ENCODE measurements at regions not wholly inside any gene's neighbourhood (a gene's known extent, or its start where the extent isn't known, plus 50 kb on each side); places are given as distances from the start of the nearest gene placed in this dataset.

DNA sequence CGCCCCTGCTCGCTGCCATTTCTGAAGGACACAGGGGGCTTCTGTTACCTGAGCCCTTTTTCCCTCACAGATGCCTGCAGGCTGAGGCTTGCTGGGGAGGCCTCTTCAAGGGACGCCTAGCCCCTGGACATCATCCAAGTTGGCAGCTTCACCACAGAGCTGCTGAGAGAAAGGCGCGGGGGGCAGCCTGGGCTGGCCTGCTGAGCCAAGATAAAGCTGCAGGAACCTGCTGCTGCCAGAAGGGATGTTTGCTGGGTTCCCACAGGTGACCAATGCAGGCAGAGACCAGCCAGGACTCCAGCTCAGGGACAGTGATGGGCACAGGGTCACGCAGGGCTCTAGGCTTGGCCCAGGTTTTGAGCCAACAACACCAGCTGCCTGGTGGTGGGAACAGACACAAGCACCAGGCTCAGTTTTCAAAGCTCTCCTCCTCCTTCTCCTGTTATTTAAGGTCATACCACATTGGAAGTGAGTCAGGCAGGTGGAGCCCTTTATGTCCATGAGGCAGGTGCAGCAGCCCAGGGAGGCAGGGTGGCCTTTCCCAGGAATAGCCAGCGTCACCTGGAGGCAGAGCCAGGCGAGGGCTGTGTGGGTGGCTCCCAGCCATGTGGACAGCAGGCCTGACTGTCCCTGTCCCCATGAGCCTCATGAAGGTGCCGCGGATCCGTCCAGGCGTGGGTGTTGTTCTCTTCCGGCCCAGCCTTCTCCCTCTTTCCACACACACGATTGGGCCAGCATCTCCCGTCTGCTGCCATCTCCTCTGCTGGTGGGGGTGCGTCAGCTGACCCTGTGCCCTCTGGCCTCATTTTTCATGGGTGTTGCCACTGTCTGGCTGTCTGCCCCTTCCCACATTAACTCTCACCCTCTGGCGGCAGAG, 515.5 kb upstream of the MYT1L start:
- no peak for DNase-seq

DNA sequence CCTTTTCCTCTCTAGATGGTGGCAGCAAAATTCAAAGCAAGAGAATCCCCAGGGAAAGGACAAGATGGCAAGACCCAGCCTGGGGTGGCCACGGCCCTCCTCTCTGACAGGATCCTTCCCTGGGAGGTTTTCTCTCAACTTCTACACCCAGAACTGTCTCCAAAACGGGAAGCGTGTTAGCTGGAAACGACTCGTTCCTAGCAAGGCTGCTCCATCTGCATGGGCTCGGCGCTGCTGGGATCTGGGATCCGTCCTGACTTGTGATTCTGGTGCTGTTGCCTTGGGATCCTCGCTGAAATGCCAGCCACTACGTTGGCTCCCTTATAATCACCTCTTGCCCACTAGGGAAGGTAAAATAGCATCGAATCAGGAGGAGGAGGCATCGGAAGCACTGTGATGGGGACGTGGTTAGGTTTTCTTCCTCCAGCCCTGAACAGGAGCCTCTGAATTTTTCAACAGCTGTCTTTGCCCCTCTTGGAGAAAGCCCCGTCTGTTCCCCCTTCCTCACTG, 514.8 kb upstream of the MYT1L start:
- no peak for DNase-seq

DNA sequence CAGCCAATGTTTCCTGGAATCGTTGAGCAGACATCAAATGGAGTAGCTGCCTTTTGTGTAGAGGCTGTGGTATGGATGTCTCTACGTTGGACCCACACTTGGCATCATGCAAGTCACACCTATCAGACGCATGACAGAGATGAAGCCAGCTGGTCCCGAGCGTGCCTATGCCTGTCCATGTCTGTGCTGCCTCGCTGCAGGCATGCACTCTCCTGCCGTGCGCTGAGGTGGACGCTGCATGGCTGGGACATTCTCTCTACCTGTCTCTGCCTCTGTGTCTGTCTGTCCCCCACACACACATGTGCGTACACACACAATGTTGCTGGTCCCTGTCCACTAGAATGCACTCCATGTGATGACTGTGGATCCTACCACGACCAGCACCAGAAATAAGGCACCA, 514.2 kb upstream of the MYT1L start:
- no peak for DNase-seq

DNA sequence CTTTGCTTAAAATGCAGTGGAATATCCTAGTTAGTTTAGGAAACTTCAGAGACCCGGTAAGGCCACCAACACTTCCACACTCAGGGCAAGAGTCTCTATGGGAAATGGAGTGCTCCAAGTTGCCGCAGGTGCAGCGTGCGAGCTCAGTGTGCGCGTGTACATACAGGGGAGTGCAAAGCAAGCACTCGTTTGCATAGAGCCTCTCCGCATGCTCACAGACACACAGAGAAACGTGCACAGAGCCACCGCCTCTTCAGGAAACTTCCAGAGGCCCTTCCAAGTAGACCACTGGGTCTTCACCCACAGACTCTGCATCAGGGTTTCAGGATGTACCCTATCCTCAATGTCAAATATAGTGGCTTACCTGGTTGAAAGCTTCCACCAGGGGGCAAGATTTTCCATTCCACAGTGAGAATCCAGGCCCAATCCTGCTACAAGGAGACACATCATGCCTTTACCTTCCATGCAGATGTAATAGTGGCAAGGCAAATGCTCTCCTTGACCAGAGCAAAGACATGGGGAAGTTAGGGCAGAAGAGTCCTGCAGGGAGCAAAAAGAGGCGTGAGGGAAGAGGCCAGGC, 513.0 kb upstream of the MYT1L start:
- no peak for DNase-seq

DNA sequence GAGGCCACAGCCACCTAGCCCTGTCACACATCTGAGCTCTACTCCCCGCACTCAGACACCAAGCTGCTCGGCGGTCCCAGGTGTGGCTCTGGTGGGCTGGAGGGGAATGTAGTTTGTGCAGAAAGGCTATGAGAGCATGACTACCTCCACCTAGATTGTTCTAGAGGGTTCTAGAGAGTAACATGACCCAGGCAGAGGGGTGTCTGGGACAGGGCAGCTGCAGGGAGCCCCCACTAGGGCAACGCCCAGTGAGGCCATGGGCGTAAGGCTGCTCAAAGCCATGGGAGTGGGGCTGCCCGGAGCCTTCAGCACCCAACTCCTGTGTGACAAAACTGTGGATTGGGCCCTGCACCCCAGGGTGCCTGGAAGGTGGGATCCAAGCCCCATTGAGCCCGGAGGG, 511.4 kb upstream of the MYT1L start:
- DNase-seq = no peak

DNA sequence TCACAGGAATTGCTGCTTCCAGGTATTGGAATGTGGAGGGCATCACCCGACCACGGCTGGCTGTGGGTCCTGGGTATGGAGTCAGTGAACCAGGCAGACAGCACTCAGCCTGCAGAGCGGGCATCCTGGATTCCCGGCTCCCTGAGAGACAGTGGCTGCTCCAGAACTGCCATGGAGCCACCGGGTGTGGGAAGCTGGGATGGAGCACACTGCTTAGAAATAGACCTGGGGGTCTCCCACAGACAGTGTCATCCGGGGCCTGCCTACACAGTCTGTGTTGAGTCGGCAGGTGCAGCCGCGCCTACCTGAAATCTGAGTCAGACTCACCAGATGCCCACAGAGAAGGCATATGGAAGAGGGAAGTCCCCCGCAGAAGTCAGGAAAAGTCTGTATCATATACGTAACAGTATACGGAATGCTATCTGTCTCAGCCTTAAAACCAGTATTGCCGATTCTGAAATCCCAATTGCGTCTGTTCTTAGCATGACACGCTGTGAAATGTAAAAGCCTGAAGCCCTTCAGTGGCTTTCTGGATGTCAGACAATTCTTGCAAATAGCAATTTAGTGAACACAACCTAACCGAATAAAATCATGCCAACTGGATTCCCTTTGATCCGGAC, 509.7 kb upstream of the MYT1L start:
- no peak for DNase-seq

DNA sequence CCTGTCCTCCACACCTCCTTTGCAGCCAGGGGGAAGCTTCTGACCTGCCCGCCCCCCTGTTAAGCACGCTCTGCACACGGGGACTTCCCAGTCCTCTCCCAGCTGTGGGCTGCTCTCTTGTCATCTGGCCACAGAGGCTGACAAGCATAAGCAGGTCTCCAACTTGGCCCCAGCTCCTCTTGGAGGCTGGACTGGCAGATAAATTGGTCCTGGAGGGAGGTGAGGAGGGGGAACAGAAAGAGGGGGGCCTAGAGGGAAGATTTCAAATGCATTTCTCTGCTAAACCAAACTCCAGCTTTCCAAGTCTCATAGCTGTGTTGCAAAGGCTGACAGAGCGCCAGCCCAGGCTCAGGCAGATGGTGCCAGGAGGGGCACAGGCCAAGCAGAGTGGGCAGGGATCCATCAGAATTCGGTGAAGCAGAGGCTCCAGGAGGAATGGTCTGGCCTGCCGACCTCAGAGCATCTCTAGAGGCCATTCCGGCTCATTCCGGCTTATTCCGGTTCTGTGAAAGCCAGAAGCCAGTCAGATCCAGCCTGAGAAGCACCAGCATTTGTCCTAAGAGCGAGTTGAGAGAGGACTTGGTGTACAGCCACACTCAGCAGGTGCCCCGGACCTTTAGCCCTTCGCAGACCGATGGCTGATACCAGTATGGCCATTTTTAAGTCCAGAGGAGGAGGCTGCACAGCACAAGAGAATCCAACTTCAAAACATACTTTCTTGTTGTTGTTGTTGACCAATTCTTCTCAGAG, 508.9 kb upstream of the MYT1L start:
- DNase-seq = no peak

DNA sequence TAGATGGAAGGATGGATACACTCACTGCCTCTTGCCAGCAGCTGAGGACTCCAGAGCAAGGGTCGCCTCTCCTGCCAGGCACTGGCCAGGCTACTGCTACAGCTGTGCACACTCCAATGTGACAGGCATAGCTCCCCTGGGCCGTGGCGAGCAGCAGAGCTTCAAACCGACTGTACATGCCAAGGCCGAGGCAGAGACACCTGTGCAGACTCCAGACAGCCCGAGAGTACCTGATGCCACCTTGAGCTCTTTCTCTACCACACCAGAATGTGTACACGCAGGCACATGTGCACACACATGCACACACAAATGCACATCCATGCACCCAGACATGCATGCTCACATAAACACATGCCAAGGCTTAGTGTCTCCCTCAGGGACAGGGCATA, 508.3 kb upstream of the MYT1L start:
- no peak for DNase-seq

DNA sequence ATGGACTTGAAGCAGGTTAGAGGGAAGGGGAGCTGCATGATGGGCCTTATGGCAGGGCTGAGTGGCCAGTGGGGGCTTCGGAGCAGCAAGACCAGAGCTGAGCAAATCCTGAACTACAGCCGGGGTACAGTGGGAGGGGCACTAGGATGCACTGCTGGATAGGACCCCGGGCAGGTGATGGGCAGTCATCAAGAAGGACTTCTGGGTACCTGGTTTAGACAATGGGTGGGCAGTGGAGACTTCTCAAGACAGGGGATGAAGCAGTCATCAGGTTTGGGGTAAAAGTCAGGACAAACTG, 507.4 kb upstream of the MYT1L start:
- DNase-seq = no peak

DNA sequence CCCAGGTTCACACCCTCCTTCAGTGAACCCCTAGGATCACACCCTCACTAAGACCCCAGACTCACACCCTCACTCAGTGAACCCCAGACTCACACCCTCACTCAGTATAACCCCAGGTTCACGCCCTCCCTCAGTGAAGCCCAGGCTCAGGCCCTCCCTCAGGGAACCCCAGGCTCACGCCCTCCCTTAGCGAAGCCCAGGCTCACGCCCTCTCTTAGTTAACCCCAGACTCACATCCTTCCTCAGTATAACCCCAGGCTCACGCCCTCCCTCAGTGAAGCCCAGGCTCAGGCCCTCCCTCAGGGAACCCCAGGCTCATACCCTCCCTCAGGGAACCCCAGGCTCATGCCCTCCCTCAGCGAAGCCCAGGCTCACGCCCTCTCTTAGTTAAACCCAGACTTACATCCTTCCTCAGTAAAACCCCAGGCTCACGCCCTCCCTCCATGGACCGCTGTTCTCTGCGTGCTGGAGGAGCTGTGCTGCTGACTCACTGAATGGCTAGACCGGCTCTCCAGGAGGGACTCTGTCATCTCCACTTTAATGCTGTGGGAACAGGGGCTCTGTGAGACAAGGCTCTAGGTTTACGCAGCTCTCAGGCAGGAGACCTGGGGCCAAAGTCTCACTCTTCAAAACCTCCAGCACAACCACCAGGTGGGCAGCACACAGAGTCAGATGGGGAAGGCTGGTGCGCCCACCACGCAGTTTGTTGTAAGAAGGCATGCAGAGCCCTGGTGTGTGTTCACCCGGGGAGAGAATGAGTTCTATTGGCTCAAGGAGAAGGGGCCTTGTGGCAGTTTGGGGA, 506.9 kb upstream of the MYT1L start:
- DNase-seq = no peak

DNA sequence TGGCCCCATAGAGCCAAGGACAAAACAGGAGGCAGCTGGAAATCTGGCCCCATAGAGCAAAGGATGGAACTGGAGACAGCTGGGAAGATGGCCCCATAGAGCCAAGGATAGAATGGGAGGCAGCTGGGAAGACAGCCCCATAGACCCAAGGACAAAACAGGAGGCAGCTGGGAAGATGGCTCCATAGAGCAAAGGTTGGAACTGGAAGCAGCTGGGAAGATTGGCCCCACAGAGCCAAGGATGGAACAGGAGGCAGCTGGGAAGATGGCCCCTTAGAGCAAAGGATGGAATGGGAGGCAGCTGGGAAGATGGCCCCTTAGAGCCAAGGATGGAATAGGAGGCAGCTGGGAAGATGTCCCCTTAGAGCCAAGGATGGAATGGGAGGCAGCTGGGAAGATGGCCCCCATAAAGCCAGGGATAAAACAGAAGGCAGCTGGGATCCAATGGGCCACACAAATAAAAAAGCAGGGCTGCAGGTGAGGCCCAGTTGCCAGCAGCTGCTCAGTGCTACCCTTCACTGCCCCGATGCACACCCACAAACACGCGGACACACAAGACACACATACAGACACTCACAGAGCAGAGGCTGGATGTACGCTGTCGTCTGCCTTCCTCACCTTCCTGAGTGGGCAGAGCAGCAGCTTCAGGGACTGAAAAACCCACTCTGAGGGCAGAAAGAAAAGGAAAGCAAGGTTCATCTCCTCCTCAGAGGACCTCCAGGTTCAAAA, 505.4 kb upstream of the MYT1L start:
- no peak for DNase-seq

DNA sequence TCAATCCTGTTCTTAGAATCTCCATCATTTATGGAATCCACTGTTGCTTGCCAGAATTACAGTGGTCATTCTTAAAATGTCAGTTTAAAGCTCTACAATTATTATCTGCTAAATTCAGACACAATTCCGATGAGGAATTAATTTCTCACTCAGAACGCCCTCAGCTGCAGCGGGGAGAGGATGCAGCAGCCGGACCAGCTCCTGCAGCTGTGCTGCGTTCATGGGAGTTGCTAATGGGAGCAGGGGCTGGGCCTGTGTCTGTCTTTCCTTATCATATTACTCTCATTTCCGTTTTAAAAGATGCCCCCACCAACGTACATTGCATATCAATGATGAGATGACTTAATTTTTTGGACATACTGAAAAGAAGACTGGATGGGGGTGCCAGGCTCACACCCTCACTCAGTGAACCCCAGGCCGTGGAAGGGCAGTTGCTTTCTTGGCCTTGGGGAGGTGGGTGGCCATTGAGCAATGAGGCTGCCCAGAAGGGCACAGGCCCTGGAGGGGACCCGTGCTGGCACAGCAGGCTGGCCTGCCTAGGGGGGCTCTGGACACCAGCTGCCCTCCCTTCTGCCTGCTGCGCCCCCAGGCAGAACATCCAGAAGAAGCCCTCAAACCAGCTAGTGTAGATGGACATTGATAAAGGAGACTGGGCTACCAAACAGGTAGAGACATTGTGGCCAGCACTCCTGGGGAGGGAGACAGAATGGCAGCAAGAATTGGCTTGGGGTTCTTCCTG, 503.6 kb upstream of the MYT1L start:
- DNase-seq = no peak

DNA sequence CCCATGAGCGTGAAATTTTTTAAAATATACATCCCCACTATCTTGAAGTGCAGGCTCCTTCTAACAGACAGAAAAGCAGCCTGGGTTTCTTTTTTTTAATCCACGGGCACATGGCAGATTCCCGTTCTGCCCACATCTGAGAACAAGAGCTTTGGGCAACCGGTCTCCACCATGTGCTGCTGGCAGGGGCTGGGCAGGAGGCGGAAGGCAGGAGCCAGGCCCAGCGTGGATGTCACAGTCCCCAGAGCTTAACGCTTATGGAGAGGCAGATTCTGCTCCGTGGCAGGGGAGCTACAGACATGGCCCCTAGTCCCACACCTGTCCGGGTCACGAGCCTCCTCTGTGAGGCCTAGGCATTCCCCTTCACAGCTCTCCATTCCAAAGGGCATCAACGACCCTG, 503.0 kb upstream of the MYT1L start:
- DNase-seq = no peak

DNA sequence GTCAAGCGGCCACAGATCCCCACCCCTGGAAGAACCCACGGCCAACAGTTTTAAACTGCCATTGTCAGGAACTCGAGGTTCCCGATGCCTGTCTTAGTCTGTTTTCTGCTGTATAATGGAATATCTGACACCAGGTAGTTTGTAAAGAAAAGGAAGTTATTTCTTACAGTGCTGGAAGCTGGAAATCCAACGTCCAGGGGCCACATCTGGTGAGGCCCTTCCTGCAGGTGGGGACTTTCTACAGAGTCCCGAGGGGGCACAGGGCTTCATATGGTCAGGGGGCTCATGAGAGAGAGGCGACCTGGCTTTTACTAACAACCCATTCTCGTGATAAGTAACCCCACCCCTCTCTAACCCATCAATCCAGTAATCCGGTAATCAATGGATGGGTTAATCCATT, 501.6 kb upstream of the MYT1L start:
- no peak for DNase-seq

DNA sequence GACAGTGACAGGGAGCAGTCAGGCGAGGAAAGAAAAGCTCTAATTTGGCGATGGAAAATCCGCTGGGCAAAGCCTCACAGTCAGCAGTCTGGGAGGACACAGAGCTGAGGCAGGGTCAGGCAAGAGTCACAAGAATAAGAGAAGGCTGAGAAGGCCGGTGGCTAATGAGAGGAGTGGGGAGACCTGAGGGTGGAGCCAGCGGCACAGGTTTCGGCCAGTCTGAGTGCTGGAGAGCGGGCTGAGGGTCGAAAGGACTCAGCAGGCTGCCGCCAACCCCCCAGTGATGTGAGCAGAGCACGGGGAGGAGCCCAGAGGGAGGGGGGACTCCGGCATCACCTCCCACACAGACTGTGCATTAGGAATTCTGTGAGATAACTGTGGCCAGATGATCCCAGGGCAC, 500.6 kb upstream of the MYT1L start:
- DNase-seq = no peak

DNA sequence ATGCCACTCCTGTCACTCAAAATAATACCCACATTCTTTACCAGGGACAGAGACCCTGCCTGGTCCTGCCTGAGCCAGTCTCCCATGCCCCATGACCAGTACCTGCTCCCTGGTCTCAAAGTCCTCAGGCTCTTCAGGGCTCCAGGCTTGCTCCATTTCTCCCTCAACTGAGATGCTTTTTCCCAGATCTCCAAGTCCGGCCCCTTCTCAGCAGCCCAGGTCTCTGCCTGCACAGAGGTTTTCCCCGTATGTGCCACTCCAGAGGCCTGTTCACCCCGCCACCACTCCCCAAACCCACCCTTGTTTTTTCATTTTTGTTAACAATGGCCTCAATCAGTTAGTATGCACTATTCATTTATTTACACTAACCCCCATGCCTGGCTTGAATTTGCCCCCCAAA, 499.5 kb upstream of the MYT1L start:
- DNase-seq = no peak

DNA sequence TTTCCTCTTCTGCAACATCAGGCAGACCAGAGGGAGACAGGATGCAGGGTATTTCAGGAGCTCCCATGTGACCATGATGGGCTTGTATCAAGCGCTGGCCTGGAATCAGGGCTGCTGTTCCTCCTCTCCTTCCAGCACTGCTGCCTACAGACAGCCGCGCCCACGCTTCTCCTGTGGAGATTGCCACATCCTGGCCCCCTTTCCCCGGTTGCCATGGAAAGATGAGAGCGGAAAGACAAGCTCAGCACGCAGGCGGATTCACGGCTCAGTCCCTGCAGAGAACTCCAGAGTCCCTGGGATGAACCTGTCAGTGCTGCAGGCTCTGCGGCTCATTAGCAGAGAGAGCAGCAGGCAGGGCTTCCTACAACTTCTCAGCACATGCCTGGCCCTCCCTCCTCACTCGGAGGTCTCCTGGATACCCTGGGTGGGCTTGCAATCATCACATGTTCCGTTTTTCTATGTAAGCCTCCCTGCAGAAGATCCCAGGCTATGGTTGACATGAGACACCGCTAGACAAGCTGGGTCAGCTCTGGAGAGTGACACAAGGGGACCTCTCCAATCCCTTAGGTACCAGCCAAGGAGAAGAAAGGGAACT, 497.8 kb upstream of the MYT1L start:
- DNase-seq = no peak

DNA sequence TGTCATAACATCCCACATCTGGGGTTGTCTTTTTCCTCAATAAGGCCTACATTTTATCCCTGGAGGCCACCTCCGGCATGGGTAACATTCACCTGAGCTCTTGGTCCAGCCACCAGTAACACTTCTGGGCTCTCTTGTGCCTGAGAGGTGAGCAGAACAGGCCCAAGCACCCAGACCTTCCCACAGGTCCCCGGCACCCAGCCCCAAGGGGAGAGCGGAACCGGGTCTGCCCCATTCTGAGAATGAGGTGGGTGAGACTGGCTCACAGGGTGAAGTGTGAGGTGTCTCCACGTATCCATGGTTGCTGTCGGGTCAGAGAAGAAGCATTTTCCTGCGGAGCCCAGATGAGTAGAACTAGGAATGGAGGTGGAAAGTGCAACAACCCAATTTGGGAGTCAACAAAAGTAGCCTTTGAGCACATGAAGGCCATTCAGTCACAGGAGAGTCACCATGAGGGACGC, 496.7 kb upstream of the MYT1L start:
- no peak for DNase-seq

DNA sequence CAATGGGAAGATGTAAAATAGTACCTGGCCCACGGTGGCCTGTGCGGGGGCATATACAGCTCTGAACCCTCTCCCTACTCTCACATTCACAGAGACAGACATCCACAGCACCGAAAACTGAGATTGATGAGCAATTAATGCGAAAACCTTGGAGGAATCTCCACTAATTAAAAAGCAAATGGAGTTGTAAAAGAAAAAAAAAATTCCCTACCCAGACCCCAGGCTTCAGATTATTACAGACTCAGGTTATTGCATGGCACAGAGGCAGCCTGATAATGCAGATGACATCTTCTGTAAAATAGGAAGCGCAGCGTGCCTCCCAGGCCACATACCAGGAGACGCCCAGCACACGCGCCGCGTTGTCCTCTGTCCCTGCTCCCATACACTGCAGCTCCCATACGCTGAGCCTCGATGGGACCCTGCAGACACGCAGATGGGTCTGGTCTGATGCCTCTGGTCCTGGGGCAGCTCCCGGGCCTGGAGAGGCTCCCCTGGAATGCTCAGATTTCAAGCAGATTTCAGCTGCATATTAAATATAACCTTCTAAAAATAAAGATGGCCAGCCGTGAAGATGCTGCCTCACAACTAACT, 496.1 kb upstream of the MYT1L start:
- no peak for DNase-seq

DNA sequence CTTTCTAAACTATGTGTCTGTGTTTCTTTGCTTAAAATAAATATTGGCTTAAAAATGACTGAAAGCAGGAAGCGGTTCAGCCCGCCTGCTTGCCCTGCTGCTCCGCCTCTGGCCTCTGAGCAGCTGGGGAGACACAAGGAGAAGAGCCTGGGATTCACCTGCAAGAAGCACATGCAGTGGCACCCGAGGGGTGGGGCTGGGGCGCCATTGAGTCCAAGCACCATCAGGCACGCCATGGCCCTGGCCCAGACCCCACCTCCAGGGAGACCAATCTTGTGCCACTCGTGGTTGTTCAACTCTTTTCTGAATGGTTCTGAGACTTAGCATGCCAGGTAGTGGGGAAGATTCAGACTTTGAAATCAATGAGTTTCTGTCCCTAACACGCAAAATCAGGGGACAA, 495.5 kb upstream of the MYT1L start:
- DNase-seq = no peak
